GM18517 (cell line): ENCODE measurements at regions not wholly inside any gene's neighbourhood (a gene's known extent, or its start where the extent isn't known, plus 50 kb on each side); places are given as distances from the start of the nearest gene placed in this dataset.
"Not testable (repeated sequence)": the region's sequence is repeated elsewhere in the genome, so short reads cannot be mapped to it uniquely, and the experiment has no call there.

ENCODE experiments used
- ATAC-seq: cut with Tn5 transposase; IDR thresholded peaks from one replicate; pipeline ENCODE4 v1.9.1; 2021; ENCODE audit warnings: mild to moderate bottlenecking, moderate library complexity; ENCODE audit not compliant: unreplicated experiment

GRCh38 chr1:220475608-220476007 lies 52.3 kb upstream of the MARK1 start:
- ATAC-seq, result not testable (repeated sequence)

GRCh38 chr1:220475141-220475540 lies 52.8 kb upstream of the MARK1 start:
- ATAC-seq, result not testable (repeated sequence)

- ATAC-seq, result no peak
These were observed 54.5 kb upstream of the MARK1 start for GRCh38 chr1:220473440-220473839.

GRCh38 chr1:220462752-220463151 lies 65.2 kb upstream of the MARK1 start:
- ATAC-seq, result no peak

GRCh38 chr1:220458936-220459335 lies 69.0 kb upstream of the MARK1 start:
- no peak for ATAC-seq

GRCh38 chr1:220457957-220458609 lies 69.9 kb upstream of the MARK1 start:
- no peak for ATAC-seq

GRCh38 chr1:220455559-220455958 lies 72.4 kb upstream of the MARK1 start:
- ATAC-seq, result no peak

GRCh38 chr1:220454155-220454777 lies 73.7 kb upstream of the MARK1 start:
- ATAC-seq, result no peak

GRCh38 chr1:220453371-220453770 lies 74.6 kb upstream of the MARK1 start:
- no peak for ATAC-seq

GRCh38 chr1:220451532-220451931 lies 76.4 kb upstream of the MARK1 start:
- ATAC-seq, result no peak

GRCh38 chr1:220450927-220451326 lies 77.0 kb upstream of the MARK1 start:
- no peak for ATAC-seq

GRCh38 chr1:220448217-220448616 lies 79.7 kb upstream of the MARK1 start:
- no peak for ATAC-seq

- not testable (repeated sequence) for ATAC-seq
These were observed 83.3 kb upstream of the MARK1 start for GRCh38 chr1:220444586-220444985.

GRCh38 chr1:220441211-220441610 lies 86.7 kb upstream of the MARK1 start:
- ATAC-seq, result no peak

- ATAC-seq, result no peak
These were observed 89.2 kb upstream of the MARK1 start for GRCh38 chr1:220438741-220439140.

- ATAC-seq, result no peak
These were observed 95.5 kb upstream of the MARK1 start for GRCh38 chr1:220432408-220432807.

GRCh38 chr1:220431554-220432239 lies 96.2 kb upstream of the MARK1 start:
- ATAC-seq, result no peak

- no peak for ATAC-seq
These were observed 97.3 kb upstream of the MARK1 start for GRCh38 chr1:220430586-220430985.

- no peak for ATAC-seq
These were observed 97.9 kb upstream of the MARK1 start for GRCh38 chr1:220430059-220430458.

GRCh38 chr1:220426989-220427388 lies 100.9 kb upstream of the MARK1 start:
- no peak for ATAC-seq

GRCh38 chr1:220425852-220426251 lies 102.1 kb upstream of the MARK1 start:
- no peak for ATAC-seq

- ATAC-seq, result no peak
These were observed 106.4 kb upstream of the MARK1 start for GRCh38 chr1:220421508-220421907.
